Astrocyte of the spinal cord (primary cell): ENCODE measurements at regions not wholly inside any gene's neighbourhood (a gene's known extent, or its start where the extent isn't known, plus 50 kb on each side); places are given as distances from the start of the nearest gene placed in this dataset.

ENCODE experiments used
- DNase-seq: peaks from one replicate; pipeline ENCODE4 v3.0.0; 2011; ENCODE audit warnings: low read depth, low spot score
- H3K4me3 ChIP-seq: 2 replicates; pipeline ENCODE4 v1.5.1; 2011; ENCODE audit warnings: low read depth, mild to moderate bottlenecking, low read length, moderate library complexity
- in situ Hi-C: cut with HindIII; loops from 2 replicates; pipeline ENCODE4 v1.10.0; 2017; ENCODE audit warnings: low sequenced_read_pairs
- TF ChIP-seq, protein P1 (sequence below): IDR thresholded peaks from 2 replicates; pipeline ENCODE4 v1.5.1; 2012; ENCODE audit warnings: low read depth, mild to moderate bottlenecking, low read length, inconsistent platforms

DNA sequence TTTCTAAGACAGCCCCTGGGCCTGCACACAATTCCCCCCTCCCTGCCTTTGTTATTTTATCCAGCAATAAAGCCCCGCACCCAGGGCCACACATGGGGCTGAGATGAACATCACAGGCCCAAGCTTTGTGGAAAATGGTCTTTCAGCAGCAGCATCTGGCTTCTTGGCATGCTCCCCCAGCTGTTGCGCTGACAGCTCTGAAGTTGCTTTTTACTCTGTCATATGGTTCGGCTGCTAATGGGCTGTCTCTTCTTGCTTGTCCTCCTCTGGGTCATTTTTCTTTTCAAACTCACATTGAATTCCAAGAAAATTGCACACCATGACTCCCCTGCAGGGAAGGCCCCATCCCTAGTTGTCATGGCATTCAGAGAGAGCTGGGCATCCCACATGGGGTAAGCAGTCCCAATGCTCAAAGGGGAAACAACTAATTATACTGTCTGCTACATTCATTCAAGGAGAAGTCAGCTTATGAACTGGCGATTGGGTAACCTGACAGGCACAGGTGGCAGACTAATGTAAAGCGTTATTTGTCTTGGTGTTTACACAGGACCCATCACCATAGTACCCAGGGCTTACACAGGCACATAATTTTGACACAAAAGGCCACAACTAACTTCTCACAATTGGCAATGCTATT lies 74.0 kb upstream of the CDKN3 start:
- TF ChIP-seq, protein P1, sequence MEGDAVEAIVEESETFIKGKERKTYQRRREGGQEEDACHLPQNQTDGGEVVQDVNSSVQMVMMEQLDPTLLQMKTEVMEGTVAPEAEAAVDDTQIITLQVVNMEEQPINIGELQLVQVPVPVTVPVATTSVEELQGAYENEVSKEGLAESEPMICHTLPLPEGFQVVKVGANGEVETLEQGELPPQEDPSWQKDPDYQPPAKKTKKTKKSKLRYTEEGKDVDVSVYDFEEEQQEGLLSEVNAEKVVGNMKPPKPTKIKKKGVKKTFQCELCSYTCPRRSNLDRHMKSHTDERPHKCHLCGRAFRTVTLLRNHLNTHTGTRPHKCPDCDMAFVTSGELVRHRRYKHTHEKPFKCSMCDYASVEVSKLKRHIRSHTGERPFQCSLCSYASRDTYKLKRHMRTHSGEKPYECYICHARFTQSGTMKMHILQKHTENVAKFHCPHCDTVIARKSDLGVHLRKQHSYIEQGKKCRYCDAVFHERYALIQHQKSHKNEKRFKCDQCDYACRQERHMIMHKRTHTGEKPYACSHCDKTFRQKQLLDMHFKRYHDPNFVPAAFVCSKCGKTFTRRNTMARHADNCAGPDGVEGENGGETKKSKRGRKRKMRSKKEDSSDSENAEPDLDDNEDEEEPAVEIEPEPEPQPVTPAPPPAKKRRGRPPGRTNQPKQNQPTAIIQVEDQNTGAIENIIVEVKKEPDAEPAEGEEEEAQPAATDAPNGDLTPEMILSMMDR = no peak
- no peak for DNase-seq
- no peak overlapping the region for H3K4me3 ChIP-seq
- in situ Hi-C loops = no loop called here

DNA sequence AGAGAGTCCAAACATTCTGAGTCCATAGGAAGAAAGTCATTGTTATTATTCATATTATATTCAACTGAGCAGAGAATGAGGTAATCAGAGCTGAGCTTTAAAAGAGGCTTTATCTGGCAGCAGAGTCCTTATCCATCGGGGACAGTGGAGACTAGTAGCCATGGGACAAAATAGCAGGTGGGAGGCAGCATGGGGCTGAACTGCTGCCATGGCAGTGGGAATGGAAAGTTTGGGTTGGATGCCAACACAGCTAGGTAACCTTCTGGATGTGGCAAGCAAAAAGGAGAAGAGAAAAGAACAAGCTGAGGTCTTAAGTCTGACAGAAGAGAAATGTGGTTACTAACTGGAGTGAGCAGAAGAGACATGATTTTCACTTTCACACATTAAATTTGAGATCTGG lies 71.0 kb upstream of the CDKN3 start:
- in situ Hi-C loops = no loop called here
- TF ChIP-seq, protein P1 = no peak
- no peak overlapping the region for H3K4me3 ChIP-seq
- DNase-seq = no peak

DNA sequence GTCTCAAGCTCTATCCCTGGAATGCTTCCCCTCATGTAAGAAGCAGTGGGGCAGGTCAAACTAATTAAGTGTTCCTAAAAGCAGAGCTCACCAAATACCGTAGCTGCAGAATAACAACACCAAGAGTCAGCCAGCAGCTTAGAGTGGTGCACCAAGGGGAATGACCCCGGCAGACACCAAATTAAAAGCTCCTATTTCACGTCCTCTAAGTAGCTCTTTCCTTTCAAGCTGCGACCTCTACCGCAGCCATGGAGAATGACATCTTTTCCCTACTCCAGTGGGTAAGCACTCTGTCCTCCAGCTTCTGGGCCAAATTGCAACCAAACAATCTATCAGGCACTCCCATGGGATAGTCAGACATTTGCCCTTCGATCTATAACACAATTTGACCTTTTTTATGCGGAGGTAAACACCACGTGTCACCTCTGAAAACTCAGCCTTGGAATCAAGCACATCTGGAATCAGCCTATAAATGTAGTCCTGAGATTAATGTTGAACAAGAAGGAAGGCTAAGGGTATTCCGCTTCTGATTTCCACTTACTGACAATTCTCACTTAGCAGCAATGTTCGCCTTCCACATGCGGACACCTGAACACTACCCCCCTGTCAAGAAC lies 67.6 kb upstream of the CDKN3 start:
- DNase-seq = peak; percentile 78
- H3K4me3 ChIP-seq = no peak overlapping the region
- in situ Hi-C loops = no loop called here
- TF ChIP-seq, protein P1 = peak; percentile 88

GRCh38 chr14:54330876-54331275 lies 65.9 kb upstream of the CDKN3 start:
- no peak for DNase-seq
- TF ChIP-seq, protein P1 = no peak
- no peak overlapping the region for H3K4me3 ChIP-seq
- in situ Hi-C loops = no loop called here

GRCh38 chr14:54331516-54331915 lies 65.3 kb upstream of the CDKN3 start:
- TF ChIP-seq, protein P1 = no peak
- no peak overlapping the region for H3K4me3 ChIP-seq
- no peak for DNase-seq
- in situ Hi-C loops = no loop called here

GRCh38 chr14:54332490-54332889 lies 64.3 kb upstream of the CDKN3 start:
- in situ Hi-C loops = no loop called here
- DNase-seq = no peak
- H3K4me3 ChIP-seq = no peak overlapping the region
- TF ChIP-seq, protein P1 = no peak
